ENCODE measurements at regions not wholly inside any gene's neighbourhood (a gene's known extent, or its start where the extent isn't known, plus 50 kb on each side); places are given as distances from the start of the nearest gene placed in this dataset.

DNA sequence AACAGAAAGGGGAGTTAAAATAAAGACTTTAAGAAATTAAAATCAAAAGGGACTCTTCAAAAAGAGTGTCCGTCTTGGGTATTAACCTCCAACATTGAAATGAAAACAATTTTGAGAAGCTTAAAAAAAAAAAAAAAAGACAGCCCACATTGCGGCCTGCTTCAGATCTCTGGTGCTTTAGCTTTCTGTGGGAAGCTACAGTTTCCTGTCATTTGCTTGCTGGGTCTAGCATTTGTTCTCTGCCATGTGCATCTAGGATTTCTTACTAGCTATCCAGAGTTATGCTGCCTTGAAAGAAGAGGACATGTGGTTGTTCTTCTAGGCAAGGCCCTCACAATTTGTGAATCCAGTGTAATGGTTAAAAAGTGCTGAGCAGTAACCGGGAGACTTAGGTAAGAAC is 375.3 kb downstream of the SLC4A3 start:
- no peaks in the 10 kb centered on the region for H3K36me3 ChIP-seq
- TF ChIP-seq POLR2AphosphoS5 (IDR thresholded peaks at IDR 0.05) (no peak), CTCF (IDR thresholded peaks at IDR 0.05) (no peak), POLR2A (IDR thresholded peaks at IDR 0.05) (no peak), EP300 (IDR thresholded peaks at IDR 0.05) (no peak)
- H3K4me3 ChIP-seq = no peak overlapping the region
- WGBS, 5 donors = 87 to 93% (median 92%) methylated on average over 3 of the region's 3 CpGs
- intact Hi-C loops (cut with DNase I; ENCODE audit: low total_unique reads) = no loop called here
- H3K9me3 ChIP-seq = peaks cover 0 to 7% (median 1%) of the 10 kb centered on the region in 4 donors
- H3K27me3 ChIP-seq = no peaks in the 10 kb centered on the region
- no peak overlapping the region for H3K27ac ChIP-seq
- H3K4me1 ChIP-seq = no peaks in the 10 kb centered on the region
- no peak for DNase-seq

- TF ChIP-seq CTCF (IDR thresholded peaks at IDR 0.05) = no peak
- no peak for TF ChIP-seq POLR2A (IDR thresholded peaks at IDR 0.05)
- no peak for TF ChIP-seq EP300 (IDR thresholded peaks at IDR 0.05)
- TF ChIP-seq POLR2AphosphoS5 (IDR thresholded peaks at IDR 0.05) = no peak
- Histone ChIP-seq H3K9me3 (peaks cover 0 to 7% (median 2%) of the 10 kb centered on the region in 4 donors), H3K27ac (no peak overlapping the region), H3K36me3 (no peaks in the 10 kb centered on the region), H3K4me1 (no peaks in the 10 kb centered on the region), H3K4me3 (no peak overlapping the region), H3K27me3 (no peaks in the 10 kb centered on the region)
- DNase-seq = no peak
- WGBS, 5 donors = 71 to 91% (median 81%) methylated on average over 6 of the region's 6 CpGs
- intact Hi-C loops (cut with DNase I; ENCODE audit: low total_unique reads) = no loop called here
Observed at GRCh38 chr2:220005362-220005761, 377.9 kb downstream of the SLC4A3 start.

GRCh38 chr2:220006152-220006621 is 378.8 kb downstream of the SLC4A3 start:
- Histone ChIP-seq H3K27ac (no peak overlapping the region), H3K4me1 (no peaks in the 10 kb centered on the region), H3K4me3 (no peak overlapping the region), H3K36me3 (no peaks in the 10 kb centered on the region), H3K9me3 (peaks cover 0 to 7% (median 2%) of the 10 kb centered on the region in 4 donors), H3K27me3 (no peaks in the 10 kb centered on the region)
- TF ChIP-seq CTCF (IDR thresholded peaks at IDR 0.05) (no peak), EP300 (IDR thresholded peaks at IDR 0.05) (no peak), POLR2A (IDR thresholded peaks at IDR 0.05) (no peak), POLR2AphosphoS5 (IDR thresholded peaks at IDR 0.05) (no peak)
- peak in 1 of 2 donors; percentile 61 for DNase-seq
- 47 to 70% (median 64%) methylated on average over 8 of the region's 8 CpGs for WGBS, 5 donors
- intact Hi-C loops (cut with DNase I; ENCODE audit: low total_unique reads) = no loop called here

- WGBS, 5 donors = 80 to 92% (median 84%) methylated on average over 1 of the region's 1 CpG
- no peaks in the 10 kb centered on the region for H3K27me3 ChIP-seq
- H3K27ac ChIP-seq = no peak overlapping the region
- H3K4me3 ChIP-seq = no peak overlapping the region
- no peaks in the 10 kb centered on the region for H3K36me3 ChIP-seq
- intact Hi-C loops (cut with DNase I; ENCODE audit: low total_unique reads) = no loop called here
- H3K9me3 ChIP-seq = peaks cover 0 to 14% (median 6%) of the 10 kb centered on the region in 4 donors
- H3K4me1 ChIP-seq = no peaks in the 10 kb centered on the region
- TF ChIP-seq CTCF (IDR thresholded peaks at IDR 0.05) = no peak
- no peak for TF ChIP-seq POLR2AphosphoS5 (IDR thresholded peaks at IDR 0.05)
- no peak for TF ChIP-seq POLR2A (IDR thresholded peaks at IDR 0.05)
- no peak for TF ChIP-seq EP300 (IDR thresholded peaks at IDR 0.05)
- no peak for DNase-seq
Observed at GRCh38 chr2:220011859-220012258, 384.4 kb downstream of the SLC4A3 start.
